ENCODE measurements at regions not wholly inside any gene's neighbourhood (a gene's known extent, or its start where the extent isn't known, plus 50 kb on each side); places are given as distances from the start of the nearest gene placed in this dataset.
A peak's percentile ranks its signal among the peaks of the same experiment; 100 is the strongest.

DNA sequence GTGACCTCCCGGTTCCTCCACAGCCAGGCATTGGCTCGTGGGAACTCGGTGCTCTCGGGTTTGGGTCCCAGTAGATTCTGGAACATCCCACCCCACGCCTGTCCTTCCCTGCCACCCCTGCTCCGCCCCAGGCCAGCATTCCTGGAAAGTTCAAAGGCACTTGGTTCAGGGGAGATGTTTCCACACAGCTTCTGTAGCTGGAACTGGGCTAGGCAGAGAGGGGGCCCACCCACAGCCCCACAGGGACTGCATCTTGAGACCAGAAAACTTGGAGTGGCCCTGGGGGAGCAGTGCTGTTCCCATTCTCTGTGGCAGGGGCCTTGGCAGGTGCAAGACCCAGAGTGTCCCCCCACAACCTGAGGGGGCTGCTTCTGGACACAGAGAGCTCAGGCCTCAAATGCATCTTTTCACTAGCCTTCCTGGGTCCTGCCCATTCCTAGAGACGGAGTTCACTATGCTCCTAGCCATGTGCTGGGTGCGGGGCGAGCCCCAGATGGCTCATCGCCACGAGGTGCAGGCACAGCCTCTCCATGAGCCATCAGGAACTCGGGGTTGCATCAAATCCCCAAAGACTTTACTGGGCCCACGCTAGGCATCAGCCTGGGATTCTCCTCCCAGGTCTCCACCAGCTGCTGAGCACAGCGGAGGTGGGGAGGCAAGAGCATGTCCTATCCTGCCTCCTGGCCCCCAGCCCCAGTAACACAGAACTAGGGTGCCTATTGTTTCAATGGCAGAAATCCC, 68.7 kb downstream of the ZFP36L2 start:
- TF ChIP-seq, protein P1, sequence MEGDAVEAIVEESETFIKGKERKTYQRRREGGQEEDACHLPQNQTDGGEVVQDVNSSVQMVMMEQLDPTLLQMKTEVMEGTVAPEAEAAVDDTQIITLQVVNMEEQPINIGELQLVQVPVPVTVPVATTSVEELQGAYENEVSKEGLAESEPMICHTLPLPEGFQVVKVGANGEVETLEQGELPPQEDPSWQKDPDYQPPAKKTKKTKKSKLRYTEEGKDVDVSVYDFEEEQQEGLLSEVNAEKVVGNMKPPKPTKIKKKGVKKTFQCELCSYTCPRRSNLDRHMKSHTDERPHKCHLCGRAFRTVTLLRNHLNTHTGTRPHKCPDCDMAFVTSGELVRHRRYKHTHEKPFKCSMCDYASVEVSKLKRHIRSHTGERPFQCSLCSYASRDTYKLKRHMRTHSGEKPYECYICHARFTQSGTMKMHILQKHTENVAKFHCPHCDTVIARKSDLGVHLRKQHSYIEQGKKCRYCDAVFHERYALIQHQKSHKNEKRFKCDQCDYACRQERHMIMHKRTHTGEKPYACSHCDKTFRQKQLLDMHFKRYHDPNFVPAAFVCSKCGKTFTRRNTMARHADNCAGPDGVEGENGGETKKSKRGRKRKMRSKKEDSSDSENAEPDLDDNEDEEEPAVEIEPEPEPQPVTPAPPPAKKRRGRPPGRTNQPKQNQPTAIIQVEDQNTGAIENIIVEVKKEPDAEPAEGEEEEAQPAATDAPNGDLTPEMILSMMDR (IDR thresholded peaks at IDR 0.05; ENCODE audit: low read depth, low read length): no peak
- ChIA-PET CTCF (interaction anchor here (0.6 kb wide), 1 partner anchor 291 kb away, joined by 10 read pairs; no protein-coding TSS in a partner anchor), POLR2A (interaction anchor here (0.6 to 1.2 kb wide), 3 partner anchors 10 to 69 kb away, joined by 3 to 5 read pairs (median 3); no protein-coding TSS in a partner anchor)
- no peak for DNase-seq (ENCODE audit: low read depth, low spot score)
- no peak overlapping the region for H3K4me3 ChIP-seq (ENCODE audit: low read depth, low read length)
- peak overlapping the region; percentile 91 for H3K27ac ChIP-seq (ENCODE audit: low read depth, low read length)
- H3K9me3 ChIP-seq (ENCODE audit: control insufficient read depth, insufficient read depth, low read length): no peaks in the 10 kb centered on the region
- no peaks in the 10 kb centered on the region for H3K27me3 ChIP-seq (ENCODE audit: control insufficient read depth, insufficient read depth, low read length)

DNA sequence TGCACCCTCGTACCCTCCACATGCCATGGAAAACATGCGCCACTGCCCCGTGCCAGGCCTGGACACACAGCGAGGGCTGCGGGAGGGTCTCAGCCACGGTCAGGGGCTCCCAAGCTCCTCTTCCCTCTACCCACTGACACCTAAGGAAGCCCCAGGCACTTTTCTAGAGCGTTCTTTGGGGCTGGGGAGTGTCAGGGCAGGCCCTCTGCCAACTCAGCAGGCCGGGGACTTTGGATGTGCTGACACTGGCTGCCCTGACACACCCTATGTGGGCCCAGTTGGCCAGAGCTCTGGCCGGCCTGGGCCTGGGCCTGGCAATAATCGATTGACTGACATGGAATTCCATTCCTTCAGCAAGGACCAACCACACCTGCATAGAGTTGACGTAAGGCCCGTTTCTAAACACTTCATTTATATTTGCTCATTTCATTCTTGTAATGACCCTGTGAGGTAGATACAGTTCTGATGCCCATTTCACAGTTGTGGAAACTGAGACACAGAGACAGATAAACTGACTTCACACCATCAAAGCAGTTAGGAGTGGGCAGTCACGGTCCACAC, 70.5 kb downstream of the ZFP36L2 start:
- ChIA-PET CTCF (interaction anchor here (0.6 kb wide), 1 partner anchor 20 kb away, joined by 3 read pairs; no protein-coding TSS in a partner anchor), POLR2A (no interaction called here)
- TF ChIP-seq, protein P1 (IDR thresholded peaks at IDR 0.05; ENCODE audit: low read depth, low read length): no peak

DNA sequence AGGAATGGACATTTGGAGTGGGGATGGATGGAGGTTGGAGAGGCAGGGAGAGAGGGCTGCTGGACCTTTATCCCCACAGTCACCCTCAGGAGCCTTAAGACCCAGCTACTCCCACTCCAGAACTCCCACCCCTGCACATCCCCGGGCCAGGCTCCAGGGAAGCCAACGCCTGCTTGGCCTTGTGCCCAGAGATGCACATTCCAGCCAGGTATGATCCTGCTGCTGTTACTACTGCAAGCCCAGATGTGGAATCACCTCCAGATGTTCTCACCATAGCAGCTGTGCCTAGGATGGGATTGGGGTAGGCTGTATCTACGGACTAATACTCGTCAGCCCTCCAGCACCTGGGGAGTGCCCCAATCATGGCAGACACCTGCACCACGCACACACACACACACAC, 71.7 kb downstream of the ZFP36L2 start:
- POLR2A ChIA-PET: no interaction called here
- H3K9me3 ChIP-seq (ENCODE audit: control insufficient read depth, insufficient read depth, low read length): no peaks in the 10 kb centered on the region

More for the DNA sequence above, 70.5 kb downstream of the ZFP36L2 start:
- Histone ChIP-seq H3K9me3 (ENCODE audit: control insufficient read depth, insufficient read depth, low read length) (no peaks in the 10 kb centered on the region), H3K4me3 (ENCODE audit: low read depth, low read length) (no peak overlapping the region), H3K27me3 (ENCODE audit: control insufficient read depth, insufficient read depth, low read length) (no peaks in the 10 kb centered on the region), H3K27ac (ENCODE audit: low read depth, low read length) (no peak overlapping the region)
- no peak for DNase-seq (ENCODE audit: low read depth, low spot score)

DNA sequence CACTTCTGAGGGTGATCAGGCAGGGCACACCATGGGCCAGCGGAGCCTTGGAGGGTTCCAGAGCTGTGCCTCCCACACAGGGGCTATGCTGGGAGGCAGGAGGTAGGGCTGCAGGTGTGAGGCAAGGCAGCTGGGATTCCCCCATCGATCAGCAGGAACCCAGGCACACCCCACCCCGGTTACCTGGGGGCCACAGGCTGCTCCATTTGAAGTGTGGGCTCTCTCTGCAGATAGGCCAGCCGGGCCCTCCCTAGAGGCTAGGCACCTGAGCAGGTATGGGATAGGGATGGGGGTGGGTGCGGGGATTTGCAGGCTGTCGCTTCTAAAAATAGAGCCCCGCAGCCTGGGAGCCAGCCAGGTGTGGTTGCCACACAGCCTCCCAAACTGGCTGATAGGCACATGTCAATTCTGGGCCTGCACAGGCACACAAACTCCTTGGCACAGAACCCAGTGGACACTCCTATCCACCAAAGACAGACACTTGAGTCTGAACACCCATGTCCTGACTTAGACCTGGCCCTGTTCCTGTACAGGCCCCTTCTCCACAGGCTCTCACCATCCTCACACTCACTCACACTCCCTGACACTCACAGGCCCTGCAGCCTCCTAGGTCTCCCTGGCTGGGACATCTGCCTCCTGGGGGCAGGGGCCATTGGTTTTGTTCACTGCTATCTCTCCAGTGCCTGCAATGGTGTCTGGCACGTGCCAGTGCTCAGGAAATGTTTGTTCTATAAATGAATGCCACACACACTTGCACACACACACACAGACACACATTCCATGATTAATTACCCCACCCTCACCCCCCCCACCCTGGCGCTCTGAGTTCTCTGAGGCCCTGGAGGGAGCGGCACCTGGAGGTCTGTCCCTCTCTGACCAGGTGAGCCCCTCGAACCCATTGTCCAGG, 73.4 kb downstream of the ZFP36L2 start:
- H3K9me3 ChIP-seq (ENCODE audit: control insufficient read depth, insufficient read depth, low read length): no peaks in the 10 kb centered on the region
- no peak overlapping the region for H3K4me3 ChIP-seq (ENCODE audit: low read depth, low read length)
- TF ChIP-seq, protein P1 (IDR thresholded peaks at IDR 0.05; ENCODE audit: low read depth, low read length): no peak
- CTCF ChIA-PET: no interaction called here
- POLR2A ChIA-PET: no interaction called here
- no peak overlapping the region for H3K27ac ChIP-seq (ENCODE audit: low read depth, low read length)
- H3K27me3 ChIP-seq (ENCODE audit: control insufficient read depth, insufficient read depth, low read length): no peaks in the 10 kb centered on the region
- DNase-seq (ENCODE audit: low read depth, low spot score): no peak

More for the DNA sequence above, 71.7 kb downstream of the ZFP36L2 start:
- DNase-seq (ENCODE audit: low read depth, low spot score): no peak
- TF ChIP-seq, protein P1 (IDR thresholded peaks at IDR 0.05; ENCODE audit: low read depth, low read length): no peak
- Histone ChIP-seq H3K27me3 (ENCODE audit: control insufficient read depth, insufficient read depth, low read length) (no peaks in the 10 kb centered on the region), H3K4me3 (ENCODE audit: low read depth, low read length) (no peak overlapping the region), H3K27ac (ENCODE audit: low read depth, low read length) (no peak overlapping the region)
- CTCF ChIA-PET: no interaction called here

Measured in AG04450 (cell line).